K562 (cell line): ENCODE measurements at regions not wholly inside any gene's neighbourhood (a gene's known extent, or its start where the extent isn't known, plus 50 kb on each side); places are given as distances from the start of the nearest gene placed in this dataset.

Experiments
- ATAC-seq: fragments of 200-7000 bp; cut with Tn5 transposase; 3 replicates; pipeline ENCODE4 v1.9.1; 2020; ENCODE audit warnings: moderate library complexity
- BruUV-seq: library from RNA; stranded (reverse); fragments of 400-500 nt; replicated peaks from 2 replicates; lab custom pipeline; 2021; lab: Mats Ljungman, UMichigan
- CTCF ChIA-PET: fragments of 300-600 bp; formaldehyde crosslinking; extraction: SDS; loops from one replicate; lab custom pipeline; 2021; ENCODE audit warnings: low intra/inter-chr PET ratio; lab: Yijun Ruan, JAX
- POLR2A ChIA-PET: fragments of 300-600, 350-650 bp; sonication (Branson Sonifier 250); formaldehyde crosslinking; extraction: SDS; loops from one replicate; lab custom pipeline; 2021; ENCODE audit warnings: antibody characterized with exemption, inconsistent platforms; lab: Yijun Ruan, JAX
- DNase-seq, 4 experiments: peaks; one replicate each; pipeline versions ENCODE4 v3.0.0 to v3.0.0-alpha.2; 2011 to 2018; ENCODE audit warnings: low spot score in 3 of 4, mixed read lengths in 3 of 4; ENCODE audit errors: extremely low read depth in 1 of 4
- FAIRE-seq: peaks from 2 replicates; lab custom pipeline; 2011; peaks lifted over from hg19 to GRCh38; lab: Jason Lieb, UNC
- H2AFZ ChIP-seq: 2 replicates; pipeline ENCODE4 v1.6.0; 2011; ENCODE audit warnings: low read depth, low read length, control low read depth, inconsistent platforms
- H3K27ac ChIP-seq: fragments of 200-600 bp; 3 replicates; pipeline ENCODE4 v1.8.0; 2011; ENCODE audit warnings: low read depth, mild to moderate bottlenecking, control low read depth, inconsistent platforms, low read length, moderate library complexity, mixed read lengths; ENCODE audit errors: extremely low read depth
- H3K27me3 ChIP-seq, 2 experiments: fragments of 300-600 bp in 1 of 2; 2 replicates in 1 of 2; 3 replicates in 1 of 2; pipeline versions ENCODE4 v1.6.0 to v1.8.0; 2011; ENCODE audit warnings: inconsistent platforms in 2 of 2, low read length in 2 of 2, mild to moderate bottlenecking in 1 of 2, mixed read lengths in 1 of 2, moderate library complexity in 1 of 2; ENCODE audit not compliant: control insufficient read depth in 2 of 2, insufficient read depth in 2 of 2
- H3K36me3 ChIP-seq: fragments of 300-600 bp; 3 replicates; pipeline ENCODE4 v1.8.0; 2011; ENCODE audit warnings: mild to moderate bottlenecking, low read length, inconsistent platforms; ENCODE audit not compliant: control insufficient read depth, insufficient read depth
- H3K4me1 ChIP-seq, 2 experiments: fragments of 200-600 bp in 1 of 2; replicated peaks in 1 of 2; 2 replicates in 1 of 2; 3 replicates in 1 of 2; pipeline versions ENCODE4 v1.5.1 to v1.8.0; 2011; ENCODE audit warnings: inconsistent platforms in 2 of 2, low read length in 2 of 2, mild to moderate bottlenecking in 1 of 2, mixed read lengths in 1 of 2, moderate library complexity in 1 of 2; ENCODE audit not compliant: control insufficient read depth in 2 of 2, insufficient read depth in 2 of 2
- H3K4me2 ChIP-seq: 2 replicates; pipeline ENCODE4 v1.6.1; 2011; ENCODE audit warnings: low read length, control low read depth, inconsistent platforms, mixed read lengths; ENCODE audit not compliant: insufficient read depth
- H3K4me3 ChIP-seq: fragments of 200-600 bp; sonication (generic), shearing (Covaris generic); 2 replicates; pipeline ENCODE4 v1.5.1; 2016; ENCODE audit warnings: control low read depth, inconsistent platforms
- H3K79me2 ChIP-seq: fragments of 200-600 bp; 3 replicates; pipeline ENCODE4 v1.8.0; 2011; ENCODE audit warnings: low read length, inconsistent platforms; ENCODE audit not compliant: control insufficient read depth, insufficient read depth
- H3K9ac ChIP-seq, 2 experiments: 2 replicates each; pipeline versions ENCODE4 v1.6.0 to v1.6.1; 2011; ENCODE audit warnings: low read depth in 2 of 2, low read length in 2 of 2, control low read depth in 1 of 2, inconsistent platforms in 1 of 2, mild to moderate bottlenecking in 1 of 2, mixed read lengths in 1 of 2; ENCODE audit not compliant: insufficient read depth in 1 of 2
- H3K9me1 ChIP-seq: one replicate; pipeline ENCODE4 v1.6.0; 2011; ENCODE audit warnings: inconsistent platforms, mild to moderate bottlenecking, low read length, moderate library complexity; ENCODE audit not compliant: control insufficient read depth, insufficient read depth
- H3K9me3 ChIP-seq: replicated peaks from 2 replicates; pipeline ENCODE4 v1.5.1; 2011; ENCODE audit warnings: low read depth, low read length, inconsistent platforms; ENCODE audit not compliant: control insufficient read depth, insufficient read depth
- H4K20me1 ChIP-seq: replicated peaks from 2 replicates; pipeline ENCODE4 v1.6.1; 2011; ENCODE audit warnings: low read length, inconsistent platforms, mixed read lengths; ENCODE audit not compliant: control insufficient read depth, insufficient read depth
- C11orf30 ChIP-seq: fragments of 450-650 bp; IDR thresholded peaks from 2 replicates; pipeline ENCODE4 v1.6.1; 2016; ENCODE audit warnings: low read depth, mild to moderate bottlenecking
- MAFG ChIP-seq: fragments of 450-650 bp; conservative IDR thresholded peaks from 2 replicates; pipeline ENCODE4 v1.6.1; 2016; ENCODE audit warnings: missing genetic modification characterization, missing compliant biosample characterization
- MAFK ChIP-seq: IDR thresholded peaks from 2 replicates; pipeline ENCODE4 v1.6.1; 2011; ENCODE audit warnings: low read length, improper control_type of control experiment
- NCOA6 ChIP-seq: fragments of 450-650 bp; IDR thresholded peaks from 2 replicates; pipeline ENCODE4 v1.6.1; 2017; ENCODE audit warnings: mild to moderate bottlenecking
- POLR2H ChIP-seq: IDR thresholded peaks from 2 replicates; pipeline ENCODE4 v1.6.1; 2016; ENCODE audit warnings: missing genetic modification characterization, low read depth, mild to moderate bottlenecking, control low read depth, missing compliant biosample characterization, moderate library complexity
- RBM22 ChIP-seq: fragments of 200-400 bp; formaldehyde crosslinking; IDR thresholded peaks from 2 replicates; pipeline ENCODE4 v1.6.1; 2018; ENCODE audit warnings: low read length, low read depth; ENCODE audit not compliant: poor library complexity, severe bottlenecking
- TAF9B ChIP-seq: fragments of 450-650 bp; IDR thresholded peaks from 2 replicates; pipeline ENCODE4 v1.6.1; 2018; ENCODE audit warnings: mild to moderate bottlenecking; ENCODE audit not compliant: partially characterized antibody
- ZFP36 ChIP-seq: fragments of 150-350 bp; IDR thresholded peaks from 2 replicates; pipeline ENCODE4 v1.6.1; 2018; ENCODE audit warnings: low read length, low read depth; ENCODE audit not compliant: partially characterized antibody
- ZNF830 ChIP-seq: fragments of 250-450 bp; sonication (Bioruptor Pico); IDR thresholded peaks from 2 replicates; pipeline ENCODE4 v1.5.0; 2021; ENCODE audit warnings: mild to moderate bottlenecking
- WGBS: fragments of 100-300 bp; shearing (Covaris generic); methylation state at CpG from one replicate; pipeline ENCODE4 v1.1.6; 2016; ENCODE audit warnings: low coverage, mixed read lengths; ENCODE audit not compliant: insufficient coverage; ENCODE audit errors: missing lambda C conversion rate; 5-methylcytosine and 5-hydroxymethylcytosine counted together
- in situ Hi-C: fragments of 300-500 bp; cut with MboI; formaldehyde crosslinking; loops from 4 replicates; pipeline ENCODE4 v1.15.0; 2018; ENCODE audit warnings: inconsistent platforms, mixed read lengths
- intact Hi-C: fragments of 100-400 bp; cut with micrococcal nuclease; formaldehyde crosslinking; loops from 2 replicates; pipeline ENCODE4 v1.14.2; 2022

DNA sequence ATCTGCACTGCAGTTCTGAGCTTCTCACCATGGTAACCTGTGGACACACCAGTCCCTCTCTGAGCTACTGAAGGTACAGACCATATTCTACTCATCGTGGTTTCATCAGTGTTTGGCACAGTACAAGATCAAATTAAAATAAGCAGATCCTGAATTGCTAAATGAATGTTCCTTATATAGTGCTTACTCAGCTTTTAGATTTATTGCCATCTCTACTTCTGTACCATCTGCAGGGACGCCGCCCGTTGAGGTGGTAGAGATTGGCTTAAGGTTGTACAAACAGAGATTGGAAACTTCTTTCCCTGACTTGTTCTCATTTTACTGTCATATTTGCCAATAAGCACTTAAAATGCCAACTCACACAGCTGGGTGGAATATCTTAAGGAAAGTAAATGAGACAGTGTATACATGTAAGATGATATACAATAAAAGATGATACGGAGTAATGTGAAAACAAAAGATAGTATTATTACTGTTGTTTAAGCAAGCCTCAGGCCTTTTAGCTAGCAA is 223.4 kb upstream of the FOXQ1 start (continued):
- no peak for TF ChIP-seq NCOA6
- peak; percentile 37; the same call in 1 of the 2 replicates for TF ChIP-seq MAFK
- peak; percentile 52; the same call in 1 of the 2 replicates for TF ChIP-seq C11orf30
- TF ChIP-seq TAF9B: no peak
- no peak for TF ChIP-seq ZNF830 (CRISPR knock-in tag)
- peak; percentile 50 for TF ChIP-seq MAFG (tag)

DNA sequence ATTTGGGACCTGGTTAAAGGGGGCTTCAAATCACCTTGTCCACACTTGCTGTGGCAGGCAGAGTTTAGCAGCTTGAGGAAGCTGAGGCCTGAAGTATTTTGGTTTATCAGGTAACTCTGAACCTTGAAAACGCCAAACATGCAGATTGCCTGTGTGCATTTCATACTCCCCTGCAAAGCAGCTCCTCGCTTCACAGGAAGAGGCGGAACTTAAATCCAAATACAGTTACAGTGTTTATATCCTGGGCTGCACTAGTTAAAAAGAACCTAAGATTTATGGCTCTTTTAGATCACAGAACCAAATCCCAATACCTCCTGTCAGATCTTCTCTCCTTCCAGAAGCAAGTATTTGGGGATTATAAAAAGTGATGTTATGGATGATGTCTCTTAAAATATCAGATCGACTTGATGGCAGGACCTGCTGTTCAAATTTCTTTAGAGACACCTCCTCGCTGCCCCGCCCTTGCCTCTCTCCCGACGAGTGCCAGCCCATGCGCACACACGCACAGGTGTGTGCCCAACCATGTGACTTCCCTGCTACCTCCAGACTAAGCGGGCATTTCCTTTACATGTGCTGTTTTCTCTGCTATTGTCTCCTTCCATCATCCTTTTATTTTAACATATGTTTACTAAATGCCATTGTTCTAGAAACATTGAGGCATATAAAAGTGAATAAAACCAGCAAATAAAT is 224.6 kb upstream of the FOXQ1 start:
- in situ Hi-C loops: no loop called here
- ATAC-seq: no peak
- no peaks in the 10 kb centered on the region for H3K4me1 ChIP-seq
- ChIA-PET CTCF (no interaction called here), POLR2A (interaction anchor here (0.9 kb wide), 1 partner anchor 11 kb away, joined by 3 read pairs; no protein-coding TSS in a partner anchor)
- peaks cover 0 to 22% of the 10 kb centered on the region in 2 experiments; a peak in 2 of 5 replicates for H3K27me3 ChIP-seq
- TF ChIP-seq RBM22: no peak
- TF ChIP-seq ZFP36: no peak
- no peak for TF ChIP-seq POLR2H
- under 1% methylated on average over 11 of the region's 11 CpGs for WGBS
- no peak overlapping the region for H3K4me3 ChIP-seq
- H3K4me2 ChIP-seq: no peak overlapping the region
- H3K9me3 ChIP-seq: no peaks in the 10 kb centered on the region
- H3K9ac ChIP-seq: no peak overlapping the region
- H4K20me1 ChIP-seq: no peaks in the 10 kb centered on the region
- H2AFZ ChIP-seq: no peak overlapping the region
- no peak overlapping the region for H3K27ac ChIP-seq
- DNase-seq: no peak
- H3K36me3 ChIP-seq: no peaks in the 10 kb centered on the region
- FAIRE-seq: no peak
- BruUV-seq: no TSS peak
- intact Hi-C loops: no loop called here
- no peaks in the 10 kb centered on the region for H3K79me2 ChIP-seq
- H3K9me1 ChIP-seq: no peaks in the 10 kb centered on the region
